ENCODE measurements at regions not wholly inside any gene's neighbourhood (a gene's known extent, or its start where the extent isn't known, plus 50 kb on each side); places are given as distances from the start of the nearest gene placed in this dataset.

GRCh38 chr5:117494188-117494587, 919.6 kb upstream of the SEMA6A start:
- no CpG with 5 or more reads among the region's 2 CpGs for WGBS (ENCODE audit: extremely low coverage, insufficient coverage, low lambda C conversion rate)
- no peak overlapping the region for H3K9ac ChIP-seq (ENCODE audit: low read length)
- H3K56ac ChIP-seq (ENCODE audit: low read length): no peak overlapping the region
- no peak overlapping the region for H3K4me2 ChIP-seq (ENCODE audit: low read length)
- H2BK15ac ChIP-seq (replicated peaks; ENCODE audit: low read depth): no peak overlapping the region
- no peak overlapping the region for H3K4ac ChIP-seq (ENCODE audit: low read depth, low read length)
- no peak overlapping the region for H4K5ac ChIP-seq (ENCODE audit: low read length)
- H3K27me3 ChIP-seq (ENCODE audit: insufficient read depth, low read length, poor library complexity): no peaks in the 10 kb centered on the region
- DNase-seq: no peak
- H3K18ac ChIP-seq (ENCODE audit: low read length): no peak overlapping the region
- H3K36me3 ChIP-seq (ENCODE audit: control insufficient read depth, insufficient read depth, low read length): no peaks in the 10 kb centered on the region
- H3K79me2 ChIP-seq (ENCODE audit: control insufficient read depth, insufficient read depth, low read length): no peaks in the 10 kb centered on the region
- no peak overlapping the region for H2BK5ac ChIP-seq (ENCODE audit: low read length)
- H2BK120ac ChIP-seq (ENCODE audit: low read depth, low read length): no peak overlapping the region
- no peak overlapping the region for H3K27ac ChIP-seq (ENCODE audit: low read depth, low read length)
- no peak overlapping the region for H2AK5ac ChIP-seq (ENCODE audit: low read length)
- no peaks in the 10 kb centered on the region for H3K4me1 ChIP-seq (ENCODE audit: control insufficient read depth, low read depth, low read length)
- no peak overlapping the region for H4K8ac ChIP-seq (ENCODE audit: low read depth, low read length)
- H3K23ac ChIP-seq (ENCODE audit: low read length): no peak overlapping the region
- H3K79me1 ChIP-seq (ENCODE audit: low read length): no peaks in the 10 kb centered on the region
- no peak overlapping the region for H3K4me3 ChIP-seq (ENCODE audit: low read length)

DNA sequence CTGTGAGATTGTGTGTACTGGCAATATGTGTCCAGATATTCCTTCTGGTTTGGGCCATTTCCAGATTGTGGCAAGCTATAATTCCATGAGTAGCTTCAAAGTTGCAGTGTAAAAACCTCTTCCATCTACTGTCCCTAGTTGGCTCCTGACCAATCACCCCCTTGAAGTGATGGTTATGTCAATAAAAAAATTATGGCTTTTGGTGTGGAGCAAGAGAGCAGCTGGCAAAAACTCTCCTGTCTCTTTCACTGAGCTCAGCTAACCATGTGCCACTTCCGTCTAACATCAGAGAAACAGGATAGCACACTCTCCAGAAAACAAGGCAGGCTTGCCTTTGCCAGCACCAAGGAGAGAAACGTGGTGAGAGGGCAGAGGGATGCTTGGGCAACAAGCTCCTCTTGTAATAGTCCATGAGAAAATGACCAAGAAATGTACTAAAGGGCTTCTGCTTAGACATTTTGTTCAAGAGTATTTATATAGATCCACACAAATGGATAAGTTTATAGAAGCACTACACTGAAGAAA, 914.4 kb upstream of the SEMA6A start:
- Histone ChIP-seq H3K4me2 (ENCODE audit: low read length) (no peak overlapping the region), H3K23ac (ENCODE audit: low read length) (no peak overlapping the region), H3K27ac (ENCODE audit: low read depth, low read length) (no peak overlapping the region), H2AK5ac (ENCODE audit: low read length) (no peak overlapping the region), H2BK5ac (ENCODE audit: low read length) (no peak overlapping the region), H3K79me2 (ENCODE audit: control insufficient read depth, insufficient read depth, low read length) (no peaks in the 10 kb centered on the region), H3K4ac (ENCODE audit: low read depth, low read length) (no peak overlapping the region), H3K18ac (ENCODE audit: low read length) (no peak overlapping the region), H2BK15ac (replicated peaks; ENCODE audit: low read depth) (no peak overlapping the region), H4K8ac (ENCODE audit: low read depth, low read length) (no peak overlapping the region), H3K36me3 (ENCODE audit: control insufficient read depth, insufficient read depth, low read length) (no peaks in the 10 kb centered on the region), H3K79me1 (ENCODE audit: low read length) (no peaks in the 10 kb centered on the region), H4K5ac (ENCODE audit: low read length) (no peak overlapping the region), H3K27me3 (ENCODE audit: insufficient read depth, low read length, poor library complexity) (no peaks in the 10 kb centered on the region), H3K4me3 (ENCODE audit: low read length) (no peak overlapping the region), H3K56ac (ENCODE audit: low read length) (no peak overlapping the region), H2BK120ac (ENCODE audit: low read depth, low read length) (no peak overlapping the region), H3K9ac (ENCODE audit: low read length) (no peak overlapping the region), H3K4me1 (ENCODE audit: control insufficient read depth, low read depth, low read length) (no peaks in the 10 kb centered on the region)
- no peak for DNase-seq
- WGBS (ENCODE audit: extremely low coverage, insufficient coverage, low lambda C conversion rate): no CpG with 5 or more reads among the region's 2 CpGs

DNA sequence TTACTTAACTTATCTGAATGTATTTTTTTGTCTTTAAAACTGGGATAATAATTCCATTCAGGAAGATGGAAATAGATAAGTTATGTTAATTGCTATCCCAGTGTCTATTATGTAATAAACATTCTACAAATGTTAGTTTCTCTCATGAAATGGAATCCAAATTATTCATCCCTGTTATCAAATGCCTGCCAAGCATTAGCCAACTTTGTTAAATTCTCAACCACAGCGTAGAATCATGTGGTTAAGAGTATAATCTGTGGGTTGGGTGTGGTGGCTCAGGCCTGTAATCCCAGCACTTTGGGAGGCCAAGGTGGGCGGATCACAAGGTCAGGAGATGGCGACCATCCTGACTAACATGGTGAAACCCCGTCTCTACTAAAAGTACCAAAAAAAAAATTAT, 912.9 kb upstream of the SEMA6A start:
- Histone ChIP-seq H2AK5ac (ENCODE audit: low read length) (no peak overlapping the region), H2BK15ac (replicated peaks; ENCODE audit: low read depth) (no peak overlapping the region), H3K27ac (ENCODE audit: low read depth, low read length) (no peak overlapping the region)

GRCh38 chr5:117486879-117487391, 912.3 kb upstream of the SEMA6A start:
- Histone ChIP-seq H3K4ac (ENCODE audit: low read depth, low read length) (no peak overlapping the region), H3K27ac (ENCODE audit: low read depth, low read length) (no peak overlapping the region), H3K18ac (ENCODE audit: low read length) (no peak overlapping the region), H3K9ac (ENCODE audit: low read length) (no peak overlapping the region), H2BK5ac (ENCODE audit: low read length) (no peak overlapping the region), H2BK120ac (ENCODE audit: low read depth, low read length) (no peak overlapping the region), H3K4me1 (ENCODE audit: control insufficient read depth, low read depth, low read length) (no peaks in the 10 kb centered on the region), H2BK15ac (replicated peaks; ENCODE audit: low read depth) (no peak overlapping the region), H3K4me2 (ENCODE audit: low read length) (no peak overlapping the region), H4K5ac (ENCODE audit: low read length) (no peak overlapping the region), H3K4me3 (ENCODE audit: low read length) (no peak overlapping the region), H3K27me3 (ENCODE audit: insufficient read depth, low read length, poor library complexity) (no peaks in the 10 kb centered on the region), H3K23ac (ENCODE audit: low read length) (no peak overlapping the region), H4K8ac (ENCODE audit: low read depth, low read length) (no peak overlapping the region), H3K79me2 (ENCODE audit: control insufficient read depth, insufficient read depth, low read length) (no peaks in the 10 kb centered on the region), H3K36me3 (ENCODE audit: control insufficient read depth, insufficient read depth, low read length) (no peaks in the 10 kb centered on the region), H2AK5ac (ENCODE audit: low read length) (no peak overlapping the region), H3K79me1 (ENCODE audit: low read length) (no peaks in the 10 kb centered on the region), H3K56ac (ENCODE audit: low read length) (no peak overlapping the region)
- peak; percentile 52 for DNase-seq

More for the DNA sequence above, 912.9 kb upstream of the SEMA6A start:
- H2BK5ac ChIP-seq (ENCODE audit: low read length): no peak overlapping the region
- H3K79me1 ChIP-seq (ENCODE audit: low read length): no peaks in the 10 kb centered on the region
- H3K18ac ChIP-seq (ENCODE audit: low read length): no peak overlapping the region
- no peak overlapping the region for H3K4me2 ChIP-seq (ENCODE audit: low read length)
- H3K4ac ChIP-seq (ENCODE audit: low read depth, low read length): no peak overlapping the region
- H3K9ac ChIP-seq (ENCODE audit: low read length): no peak overlapping the region
- H3K79me2 ChIP-seq (ENCODE audit: control insufficient read depth, insufficient read depth, low read length): no peaks in the 10 kb centered on the region
- no peak overlapping the region for H4K5ac ChIP-seq (ENCODE audit: low read length)
- no CpG with 5 or more reads among the region's 4 CpGs for WGBS (ENCODE audit: extremely low coverage, insufficient coverage, low lambda C conversion rate)
- no peak overlapping the region for H3K23ac ChIP-seq (ENCODE audit: low read length)
- no peaks in the 10 kb centered on the region for H3K36me3 ChIP-seq (ENCODE audit: control insufficient read depth, insufficient read depth, low read length)
- DNase-seq: no peak
- H3K4me1 ChIP-seq (ENCODE audit: control insufficient read depth, low read depth, low read length): no peaks in the 10 kb centered on the region
- no peaks in the 10 kb centered on the region for H3K27me3 ChIP-seq (ENCODE audit: insufficient read depth, low read length, poor library complexity)
- H3K56ac ChIP-seq (ENCODE audit: low read length): no peak overlapping the region
- H3K4me3 ChIP-seq (ENCODE audit: low read length): no peak overlapping the region
- no peak overlapping the region for H2BK120ac ChIP-seq (ENCODE audit: low read depth, low read length)
- H4K8ac ChIP-seq (ENCODE audit: low read depth, low read length): no peak overlapping the region

DNA sequence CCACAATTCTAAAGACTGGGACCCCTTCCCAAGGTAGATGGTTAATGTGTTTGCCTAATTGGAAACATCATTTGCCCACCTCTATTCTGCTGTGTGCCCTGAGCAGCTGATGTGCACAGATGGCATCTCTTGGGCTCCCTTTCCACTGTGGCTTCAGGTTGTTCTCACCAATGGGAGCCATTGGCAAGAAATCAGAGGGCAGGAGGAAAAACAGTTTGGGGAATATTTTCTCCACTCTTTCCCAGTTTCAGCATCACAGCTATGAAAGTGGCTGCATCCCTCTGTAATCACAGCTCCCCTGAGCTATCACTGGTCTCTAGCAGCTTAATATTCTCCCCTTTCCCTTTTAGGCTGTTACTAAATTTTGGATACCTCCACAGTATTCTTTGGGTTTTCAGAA, 911.6 kb upstream of the SEMA6A start:
- no peak overlapping the region for H3K4ac ChIP-seq (ENCODE audit: low read depth, low read length)
- no peaks in the 10 kb centered on the region for H3K4me1 ChIP-seq (ENCODE audit: control insufficient read depth, low read depth, low read length)
- no peak overlapping the region for H3K4me3 ChIP-seq (ENCODE audit: low read length)
- no peak overlapping the region for H3K9ac ChIP-seq (ENCODE audit: low read length)
- no peak overlapping the region for H2BK5ac ChIP-seq (ENCODE audit: low read length)
- no peak overlapping the region for H3K23ac ChIP-seq (ENCODE audit: low read length)
- H3K27ac ChIP-seq (ENCODE audit: low read depth, low read length): no peak overlapping the region
- no peaks in the 10 kb centered on the region for H3K79me1 ChIP-seq (ENCODE audit: low read length)
- H3K18ac ChIP-seq (ENCODE audit: low read length): no peak overlapping the region
- no peak overlapping the region for H4K8ac ChIP-seq (ENCODE audit: low read depth, low read length)
- no peak overlapping the region for H2BK15ac ChIP-seq (replicated peaks; ENCODE audit: low read depth)
- H3K27me3 ChIP-seq (ENCODE audit: insufficient read depth, low read length, poor library complexity): no peaks in the 10 kb centered on the region
- no peak overlapping the region for H3K4me2 ChIP-seq (ENCODE audit: low read length)
- H2BK120ac ChIP-seq (ENCODE audit: low read depth, low read length): no peak overlapping the region
- no peak overlapping the region for H4K5ac ChIP-seq (ENCODE audit: low read length)
- no peak overlapping the region for H2AK5ac ChIP-seq (ENCODE audit: low read length)
- no peak for DNase-seq
- H3K56ac ChIP-seq (ENCODE audit: low read length): no peak overlapping the region
- H3K36me3 ChIP-seq (ENCODE audit: control insufficient read depth, insufficient read depth, low read length): no peaks in the 10 kb centered on the region
- H3K79me2 ChIP-seq (ENCODE audit: control insufficient read depth, insufficient read depth, low read length): no peaks in the 10 kb centered on the region

- H4K8ac ChIP-seq (ENCODE audit: low read depth, low read length): no peak overlapping the region
- no peak overlapping the region for H3K27ac ChIP-seq (ENCODE audit: low read depth, low read length)
- no peaks in the 10 kb centered on the region for H3K27me3 ChIP-seq (ENCODE audit: insufficient read depth, low read length, poor library complexity)
- WGBS (ENCODE audit: extremely low coverage, insufficient coverage, low lambda C conversion rate): no CpG with 5 or more reads among the region's 2 CpGs
- H3K18ac ChIP-seq (ENCODE audit: low read length): no peak overlapping the region
- no peaks in the 10 kb centered on the region for H3K79me1 ChIP-seq (ENCODE audit: low read length)
- no peak overlapping the region for H2BK15ac ChIP-seq (replicated peaks; ENCODE audit: low read depth)
- H3K79me2 ChIP-seq (ENCODE audit: control insufficient read depth, insufficient read depth, low read length): no peaks in the 10 kb centered on the region
- no peak overlapping the region for H4K5ac ChIP-seq (ENCODE audit: low read length)
- H3K4me2 ChIP-seq (ENCODE audit: low read length): no peak overlapping the region
- no peak overlapping the region for H3K4me3 ChIP-seq (ENCODE audit: low read length)
- H3K36me3 ChIP-seq (ENCODE audit: control insufficient read depth, insufficient read depth, low read length): no peaks in the 10 kb centered on the region
- DNase-seq: no peak
- no peak overlapping the region for H3K9ac ChIP-seq (ENCODE audit: low read length)
- no peak overlapping the region for H3K4ac ChIP-seq (ENCODE audit: low read depth, low read length)
- H3K23ac ChIP-seq (ENCODE audit: low read length): no peak overlapping the region
- H2AK5ac ChIP-seq (ENCODE audit: low read length): no peak overlapping the region
- H3K4me1 ChIP-seq (ENCODE audit: control insufficient read depth, low read depth, low read length): no peaks in the 10 kb centered on the region
- no peak overlapping the region for H2BK120ac ChIP-seq (ENCODE audit: low read depth, low read length)
- no peak overlapping the region for H3K56ac ChIP-seq (ENCODE audit: low read length)
- H2BK5ac ChIP-seq (ENCODE audit: low read length): no peak overlapping the region
Measured at GRCh38 chr5:117475919-117476318, 901.3 kb upstream of the SEMA6A start.
